Fibroblast of lung (primary cell): ENCODE measurements at regions not wholly inside any gene's neighbourhood (a gene's known extent, or its start where the extent isn't known, plus 50 kb on each side); places are given as distances from the start of the nearest gene placed in this dataset.

Experiments
- DNase-seq, 2 donors: peaks; one replicate each; pipeline versions ENCODE4 v3.0.0 to v3.0.0-alpha.2; 2010; ENCODE audit warnings: low read depth in 2 of 2
- H2AFZ ChIP-seq: 2 replicates; pipeline ENCODE4 v1.5.1; 2012; ENCODE audit warnings: low read length, control low read depth, inconsistent platforms
- H3K27ac ChIP-seq: 2 replicates; pipeline ENCODE4 v1.5.1; 2011; ENCODE audit warnings: low read length, control low read depth; ENCODE audit not compliant: insufficient read depth
- H3K27me3 ChIP-seq: 2 replicates; pipeline ENCODE4 v1.5.1; 2011; ENCODE audit warnings: mild to moderate bottlenecking, low read length; ENCODE audit not compliant: control insufficient read depth, insufficient read depth
- H3K36me3 ChIP-seq: 2 replicates; pipeline ENCODE4 v1.5.1; 2011; ENCODE audit warnings: low read length; ENCODE audit not compliant: control insufficient read depth, insufficient read depth
- H3K4me1 ChIP-seq: 2 replicates; pipeline ENCODE4 v1.5.1; 2011; ENCODE audit warnings: low read length; ENCODE audit not compliant: control insufficient read depth, insufficient read depth; ENCODE audit errors: extremely low read depth
- H3K4me2 ChIP-seq: 2 replicates; pipeline ENCODE4 v1.5.1; 2011; ENCODE audit warnings: low read length, control low read depth; ENCODE audit not compliant: insufficient read depth; ENCODE audit errors: extremely low read depth
- H3K4me3 ChIP-seq, 4 experiments: fragments of 200-600 bp in 1 of 4; sonication (generic) in 1 of 4; replicated peaks in 1 of 4; 2 replicates each; pipeline ENCODE4 v1.5.1; 2011 to 2016; ENCODE audit warnings: low read length in 4 of 4, low read depth in 3 of 4, mild to moderate bottlenecking in 3 of 4, control low read depth in 2 of 4, inconsistent platforms in 1 of 4, mixed read lengths in 1 of 4; ENCODE audit not compliant: insufficient read depth in 1 of 4; ENCODE audit errors: control extremely low read depth in 1 of 4
- H3K79me2 ChIP-seq: 2 replicates; pipeline ENCODE4 v1.5.1; 2012; ENCODE audit warnings: mild to moderate bottlenecking, low read length, inconsistent platforms; ENCODE audit not compliant: control insufficient read depth, insufficient read depth
- H3K9ac ChIP-seq: 2 replicates; pipeline ENCODE4 v1.5.1; 2011; ENCODE audit warnings: mild to moderate bottlenecking, low read length, control low read depth; ENCODE audit not compliant: insufficient read depth
- H3K9me3 ChIP-seq: 2 replicates; pipeline ENCODE4 v1.5.1; 2012; ENCODE audit warnings: low read depth, low read length; ENCODE audit not compliant: control insufficient read depth, insufficient read depth
- H4K20me1 ChIP-seq: 2 replicates; pipeline ENCODE4 v1.5.1; 2011; ENCODE audit warnings: low read length; ENCODE audit not compliant: control insufficient read depth, insufficient read depth; ENCODE audit errors: extremely low read depth
- CTCF ChIP-seq, 2 donors: IDR thresholded peaks in 1 of 2; conservative IDR thresholded peaks in 1 of 2; 1 replicate in 1 of 2; 2 replicates in 1 of 2; pipeline ENCODE4 v1.5.1; 2011 to 2012; ENCODE audit warnings: low read length in 2 of 2, control low read depth in 1 of 2, inconsistent platforms in 1 of 2, low read depth in 1 of 2, mild to moderate bottlenecking in 1 of 2
- EZH2 ChIP-seq: IDR thresholded peaks from 2 replicates; pipeline ENCODE4 v1.5.1; 2012; ENCODE audit warnings: low read length, control low read depth, mild to moderate bottlenecking; ENCODE audit errors: missing control alignments

- TF ChIP-seq EZH2 (no peak), CTCF (conservative IDR thresholded peaks at IDR 0.05 in 1 of 2, IDR thresholded peaks at IDR 0.05 in 1 of 2; ENCODE audit: low read depth in 1 of 2, low read length in 2 of 2) (no peak)
- Histone ChIP-seq H2AFZ (no peak overlapping the region), H3K36me3 (no peaks in the 10 kb centered on the region), H3K27me3 (no peaks in the 10 kb centered on the region), H4K20me1 (no peaks in the 10 kb centered on the region), H3K27ac (no peak overlapping the region), H3K79me2 (no peaks in the 10 kb centered on the region), H3K4me1 (peaks cover 8% of the 10 kb centered on the region), H3K4me2 (no peak overlapping the region), H3K4me3 (no peak overlapping the region), H3K9ac (no peak overlapping the region), H3K9me3 (no peaks in the 10 kb centered on the region)
- DNase-seq, result no peak
Observed at GRCh38 chr9:107703651-107704050, 214.1 kb upstream of the KLF4 start.

- Histone ChIP-seq H3K36me3 (no peaks in the 10 kb centered on the region), H3K27ac (no peak overlapping the region)
Observed at GRCh38 chr9:107700847-107701246, 211.3 kb upstream of the KLF4 start.

GRCh38 chr9:107699231-107699630, 209.7 kb upstream of the KLF4 start:
- Histone ChIP-seq H4K20me1 (no peaks in the 10 kb centered on the region), H3K4me2 (no peak overlapping the region), H3K4me1 (peaks cover 2% of the 10 kb centered on the region), H3K27me3 (no peaks in the 10 kb centered on the region), H3K79me2 (no peaks in the 10 kb centered on the region), H3K9ac (no peak overlapping the region), H3K27ac (no peak overlapping the region), H3K4me3 (no peak overlapping the region), H3K36me3 (no peaks in the 10 kb centered on the region), H3K9me3 (no peaks in the 10 kb centered on the region), H2AFZ (no peak overlapping the region)
- TF ChIP-seq EZH2 (no peak), CTCF (conservative IDR thresholded peaks at IDR 0.05 in 1 of 2, IDR thresholded peaks at IDR 0.05 in 1 of 2; ENCODE audit: low read depth in 1 of 2, low read length in 2 of 2) (no peak)
- no peak for DNase-seq

More at GRCh38 chr9:107700847-107701246, 211.3 kb upstream of the KLF4 start:
- H3K4me2 ChIP-seq, result peak overlapping the region; percentile 80
- H3K4me3 ChIP-seq, result no peak overlapping the region
- H3K9ac ChIP-seq, result no peak overlapping the region
- H3K27me3 ChIP-seq, result no peaks in the 10 kb centered on the region
- TF ChIP-seq CTCF (conservative IDR thresholded peaks at IDR 0.05 in 1 of 2, IDR thresholded peaks at IDR 0.05 in 1 of 2; ENCODE audit: low read depth in 1 of 2, low read length in 2 of 2) (no peak), EZH2 (no peak)
- DNase-seq, result no peak
- H3K9me3 ChIP-seq, result no peaks in the 10 kb centered on the region
- peaks cover 2% of the 10 kb centered on the region for H3K4me1 ChIP-seq
- H4K20me1 ChIP-seq, result no peaks in the 10 kb centered on the region
- H2AFZ ChIP-seq, result peak overlapping the region; percentile 80
- no peaks in the 10 kb centered on the region for H3K79me2 ChIP-seq
